CD14-positive monocyte (primary cell): ENCODE measurements at regions not wholly inside any gene's neighbourhood (a gene's known extent, or its start where the extent isn't known, plus 50 kb on each side); places are given as distances from the start of the nearest gene placed in this dataset.

ENCODE experiments used
- DNase-seq, 3 donors: peaks; one replicate each; pipeline ENCODE4 v3.0.0-alpha.2; 2011 to 2022
- H2AFZ ChIP-seq: 2 replicates; pipeline ENCODE4 v1.6.0; 2012; ENCODE audit warnings: mild to moderate bottlenecking, low read depth, low read length, inconsistent platforms; ENCODE audit not compliant: insufficient read depth, poor library complexity, severe bottlenecking
- H3K27ac ChIP-seq, 2 donors: 1 replicate in 1 of 2; 2 replicates in 1 of 2; pipeline ENCODE4 v1.5.1; 2012 to 2013; ENCODE audit warnings: low read length in 2 of 2, control low read depth in 1 of 2, inconsistent platforms in 1 of 2, low read depth in 1 of 2, mild to moderate bottlenecking in 1 of 2
- H3K27me3 ChIP-seq, 2 donors: one replicate each; pipeline versions ENCODE4 v1.6.0 to v1.6.1; 2011 to 2013; ENCODE audit warnings: low read length in 2 of 2; ENCODE audit not compliant: control insufficient read depth in 2 of 2, insufficient read depth in 2 of 2
- H3K36me3 ChIP-seq, 2 donors: replicated peaks in 1 of 2; 1 replicate in 1 of 2; 2 replicates in 1 of 2; pipeline versions ENCODE4 v1.5.1 to v1.6.1; 2012 to 2013; ENCODE audit warnings: low read length in 2 of 2, control low read depth in 1 of 2, inconsistent platforms in 1 of 2, mild to moderate bottlenecking in 1 of 2; ENCODE audit not compliant: insufficient read depth in 2 of 2, control insufficient read depth in 1 of 2
- H3K4me1 ChIP-seq, 2 donors: 1 replicate in 1 of 2; 2 replicates in 1 of 2; pipeline versions ENCODE4 v1.5.1 to v1.6.1; 2012 to 2013; ENCODE audit warnings: low read length in 2 of 2, control low read depth in 1 of 2, inconsistent platforms in 1 of 2, mild to moderate bottlenecking in 1 of 2, moderate library complexity in 1 of 2; ENCODE audit not compliant: insufficient read depth in 2 of 2, control insufficient read depth in 1 of 2
- H3K4me2 ChIP-seq: replicated peaks from 2 replicates; pipeline ENCODE3; 2012; ENCODE audit warnings: low read length, moderate library complexity, mild to moderate bottlenecking; ENCODE audit not compliant: poor library complexity, severe bottlenecking; ENCODE audit errors: extremely low read depth
- H3K4me3 ChIP-seq, 3 experiments: fragments of 200-600 bp in 1 of 3; sonication (generic) in 1 of 3; replicated peaks in 1 of 3; 1 replicate in 2 of 3; 2 replicates in 1 of 3; pipeline ENCODE4 v1.5.1; 2011 to 2013; ENCODE audit warnings: low read length in 3 of 3, mild to moderate bottlenecking in 3 of 3, control low read depth in 2 of 3, low read depth in 2 of 3, inconsistent platforms in 1 of 3, moderate library complexity in 1 of 3
- H3K79me2 ChIP-seq: 2 replicates; pipeline ENCODE4 v1.6.0; 2012; ENCODE audit warnings: mild to moderate bottlenecking, control low read depth, inconsistent platforms, low read length, moderate library complexity; ENCODE audit not compliant: insufficient read depth
- H3K9ac ChIP-seq: 2 replicates; pipeline ENCODE4 v1.6.0; 2017; ENCODE audit warnings: low read length, mild to moderate bottlenecking; ENCODE audit not compliant: insufficient read depth, poor library complexity, severe bottlenecking
- H3K9me3 ChIP-seq, 2 donors: replicated peaks in 1 of 2; 1 replicate in 1 of 2; 2 replicates in 1 of 2; pipeline versions ENCODE4 v1.5.1 to v1.6.1; 2012 to 2013; ENCODE audit warnings: low read length in 2 of 2, control low read depth in 1 of 2; ENCODE audit not compliant: control insufficient read depth in 1 of 2, insufficient read depth in 1 of 2
- H4K20me1 ChIP-seq: 2 replicates; pipeline ENCODE4 v1.6.0; 2012; ENCODE audit warnings: mild to moderate bottlenecking, low read length, control low read depth, moderate library complexity; ENCODE audit not compliant: insufficient read depth
- H3K27ac Mint-ChIP-seq, 7 donors: one replicate each; pipeline ENCODE4 v1.8.0; 2020; ENCODE audit warnings: mild to moderate bottlenecking in 7 of 7, mixed read lengths in 7 of 7, moderate library complexity in 6 of 7, inconsistent platforms in 2 of 7
- H3K27me3 Mint-ChIP-seq, 3 donors: one replicate each; pipeline ENCODE4 v1.8.0; 2021 to 2022; ENCODE audit warnings: low read depth in 3 of 3, mild to moderate bottlenecking in 3 of 3, mixed read lengths in 3 of 3, moderate library complexity in 3 of 3, inconsistent platforms in 1 of 3
- H3K36me3 Mint-ChIP-seq, 2 donors: one replicate each; pipeline ENCODE4 v1.8.0; 2020; ENCODE audit warnings: mixed read lengths in 2 of 2, inconsistent platforms in 1 of 2, mild to moderate bottlenecking in 1 of 2
- H3K4me1 Mint-ChIP-seq: one replicate; pipeline ENCODE4 v1.8.0; 2020; ENCODE audit warnings: mild to moderate bottlenecking, mixed read lengths
- H3K4me3 Mint-ChIP-seq, 2 donors: one replicate each; pipeline ENCODE4 v1.8.0; 2020; ENCODE audit warnings: mild to moderate bottlenecking in 2 of 2, mixed read lengths in 2 of 2, moderate library complexity in 1 of 2
- H3K9me3 Mint-ChIP-seq, 7 donors: one replicate each; pipeline ENCODE4 v1.8.0; 2020 to 2022; ENCODE audit warnings: mixed read lengths in 7 of 7, mild to moderate bottlenecking in 6 of 7, moderate library complexity in 6 of 7, inconsistent platforms in 2 of 7
- WGBS: methylation state at CpG from one replicate; pipeline ENCODE4 v1.1.5; 2013; ENCODE audit warnings: missing lambda C conversion rate; ENCODE audit not compliant: insufficient coverage; 5-methylcytosine and 5-hydroxymethylcytosine counted together
- intact Hi-C, 2 donors: fragments of 100-400 bp; cut with micrococcal nuclease; formaldehyde crosslinking; loops; one replicate each; pipeline versions ENCODE4 v1.15.0 to v1.15.1; 2023
- TF ChIP-seq, protein P1 (sequence below): fragments of 200-600 bp; IDR thresholded peaks from one replicate; pipeline ENCODE4 v1.8.0; 2022; ENCODE audit warnings: antibody characterized with exemption, mild to moderate bottlenecking

- H2AFZ ChIP-seq, result no peak overlapping the region
- Mint-ChIP-seq H3K36me3 (no peaks in the 10 kb centered on the region), H3K27ac (no peak overlapping the region), H3K4me3 (no peak overlapping the region), H3K9me3 (peaks cover 0 to 3% (median 0%) of the 10 kb centered on the region in 7 donors), H3K27me3 (peaks cover 4 to 18% (median 4%) of the 10 kb centered on the region in 3 donors), H3K4me1 (no peaks in the 10 kb centered on the region)
- no peak overlapping the region for H3K9ac ChIP-seq
- TF ChIP-seq, protein P1, sequence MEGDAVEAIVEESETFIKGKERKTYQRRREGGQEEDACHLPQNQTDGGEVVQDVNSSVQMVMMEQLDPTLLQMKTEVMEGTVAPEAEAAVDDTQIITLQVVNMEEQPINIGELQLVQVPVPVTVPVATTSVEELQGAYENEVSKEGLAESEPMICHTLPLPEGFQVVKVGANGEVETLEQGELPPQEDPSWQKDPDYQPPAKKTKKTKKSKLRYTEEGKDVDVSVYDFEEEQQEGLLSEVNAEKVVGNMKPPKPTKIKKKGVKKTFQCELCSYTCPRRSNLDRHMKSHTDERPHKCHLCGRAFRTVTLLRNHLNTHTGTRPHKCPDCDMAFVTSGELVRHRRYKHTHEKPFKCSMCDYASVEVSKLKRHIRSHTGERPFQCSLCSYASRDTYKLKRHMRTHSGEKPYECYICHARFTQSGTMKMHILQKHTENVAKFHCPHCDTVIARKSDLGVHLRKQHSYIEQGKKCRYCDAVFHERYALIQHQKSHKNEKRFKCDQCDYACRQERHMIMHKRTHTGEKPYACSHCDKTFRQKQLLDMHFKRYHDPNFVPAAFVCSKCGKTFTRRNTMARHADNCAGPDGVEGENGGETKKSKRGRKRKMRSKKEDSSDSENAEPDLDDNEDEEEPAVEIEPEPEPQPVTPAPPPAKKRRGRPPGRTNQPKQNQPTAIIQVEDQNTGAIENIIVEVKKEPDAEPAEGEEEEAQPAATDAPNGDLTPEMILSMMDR, result no peak
- H3K36me3 ChIP-seq, result no peaks in the 10 kb centered on the region
- H3K4me2 ChIP-seq, result no peak overlapping the region
- DNase-seq, result no peak
- no peaks in the 10 kb centered on the region for H3K79me2 ChIP-seq
- WGBS, result 80% methylated on average over 1 of the region's 1 CpG
- no peaks in the 10 kb centered on the region for H4K20me1 ChIP-seq
- H3K27me3 ChIP-seq, result peaks cover 0 to 5% of the 10 kb centered on the region in 2 donors
- H3K4me3 ChIP-seq, result no peak overlapping the region
- intact Hi-C loops, result no loop called here
- H3K27ac ChIP-seq, result no peak overlapping the region
- no peaks in the 10 kb centered on the region for H3K9me3 ChIP-seq
- no peaks in the 10 kb centered on the region for H3K4me1 ChIP-seq
Measured at GRCh38 chr16:17947165-17947564, 389.4 kb downstream of the NPIPA8 start.

DNA sequence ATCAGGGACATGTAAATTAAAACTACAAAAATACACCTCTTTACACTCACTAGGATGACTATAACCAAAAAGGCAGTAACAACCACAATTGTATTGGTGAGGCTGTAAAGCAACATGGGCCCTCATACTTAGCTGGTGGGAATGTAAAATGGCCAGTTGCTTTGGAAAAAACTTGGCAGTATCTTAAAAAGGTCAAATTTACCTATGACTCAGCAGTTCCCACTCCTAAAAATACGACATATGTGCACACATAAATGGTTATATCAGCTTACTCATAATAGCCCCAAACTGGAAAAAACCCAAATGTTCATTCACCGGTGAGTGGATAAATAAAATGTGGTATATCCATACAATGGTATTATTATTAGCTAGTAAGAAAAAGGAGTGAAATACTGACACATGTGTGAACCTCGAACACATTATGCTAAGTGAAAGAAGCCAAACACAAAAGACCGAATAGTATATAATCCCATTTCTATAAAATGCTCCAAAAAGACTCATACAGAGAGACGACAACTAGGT, 391.4 kb downstream of the NPIPA8 start:
- H3K27ac Mint-ChIP-seq, result no peak overlapping the region
- no peaks in the 10 kb centered on the region for H3K9me3 ChIP-seq
- no peak overlapping the region for H3K4me3 Mint-ChIP-seq
- no peak overlapping the region for H3K27ac ChIP-seq
- H3K27me3 ChIP-seq, result peaks cover 0 to 5% of the 10 kb centered on the region in 2 donors
- no peaks in the 10 kb centered on the region for H3K36me3 ChIP-seq
- H3K4me1 Mint-ChIP-seq, result no peaks in the 10 kb centered on the region
- H3K9ac ChIP-seq, result no peak overlapping the region
- intact Hi-C loops, result no loop called here
- H3K4me3 ChIP-seq, result no peak overlapping the region
- H4K20me1 ChIP-seq, result no peaks in the 10 kb centered on the region
- no peaks in the 10 kb centered on the region for H3K9me3 Mint-ChIP-seq
- H3K4me2 ChIP-seq, result no peak overlapping the region
- no peak for DNase-seq
- H3K36me3 Mint-ChIP-seq, result no peaks in the 10 kb centered on the region
- no peak overlapping the region for H2AFZ ChIP-seq
- peaks cover 4 to 11% (median 5%) of the 10 kb centered on the region in 3 donors for H3K27me3 Mint-ChIP-seq
- TF ChIP-seq, protein P1, result no peak
- H3K4me1 ChIP-seq, result no peaks in the 10 kb centered on the region
- no CpG with 5 or more reads among the region's 5 CpGs for WGBS
- no peaks in the 10 kb centered on the region for H3K79me2 ChIP-seq
